ENCODE measurements at regions not wholly inside any gene's neighbourhood (a gene's known extent, or its start where the extent isn't known, plus 50 kb on each side); places are given as distances from the start of the nearest gene placed in this dataset.
A peak's percentile ranks its signal among the peaks of the same experiment; 100 is the strongest.

- DNase-seq (ENCODE audit: low read depth), result no peak
- H3K4me3 ChIP-seq (ENCODE audit: control insufficient read depth, low read depth, low read length), result no peak overlapping the region
- TF ChIP-seq CTCF (conservative IDR thresholded peaks at IDR 0.05; ENCODE audit: control insufficient read depth, insufficient read depth, low read depth, low read length), result no peak
These were observed 90.7 kb upstream of the FNDC3A start for GRCh38 chr13:48885027-48885395.

DNA sequence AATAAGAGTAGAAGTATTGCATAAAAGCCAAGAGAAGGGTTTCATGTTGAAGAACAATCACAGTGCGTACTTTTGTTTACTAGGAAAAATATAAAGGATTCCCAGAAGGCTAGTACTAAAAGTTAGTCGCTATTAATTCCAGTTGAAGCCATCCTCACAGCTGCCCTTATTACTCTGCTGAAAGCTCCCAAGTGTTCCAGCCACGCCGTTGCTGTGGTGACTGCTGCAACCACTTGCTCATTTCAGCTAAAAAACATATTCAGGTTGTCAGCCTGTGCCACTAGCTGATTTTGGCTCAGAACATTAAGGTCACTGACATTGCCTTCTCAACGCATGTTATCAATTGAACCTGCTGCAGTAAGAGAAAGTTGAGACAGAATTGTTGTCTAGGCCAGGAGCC lies 87.1 kb upstream of the FNDC3A start:
- DNase-seq (ENCODE audit: low read depth), result no peak
- no peak overlapping the region for H3K4me3 ChIP-seq (ENCODE audit: control insufficient read depth, low read depth, low read length)
- no peak for TF ChIP-seq CTCF (conservative IDR thresholded peaks at IDR 0.05; ENCODE audit: control insufficient read depth, insufficient read depth, low read depth, low read length)

GRCh38 chr13:48890391-48890790 lies 85.3 kb upstream of the FNDC3A start:
- TF ChIP-seq CTCF (conservative IDR thresholded peaks at IDR 0.05; ENCODE audit: control insufficient read depth, insufficient read depth, low read depth, low read length), result no peak
- peak; percentile 82 for DNase-seq (ENCODE audit: low read depth)
- H3K4me3 ChIP-seq (ENCODE audit: control insufficient read depth, low read depth, low read length), result no peak overlapping the region

GRCh38 chr13:48891586-48891985 lies 84.1 kb upstream of the FNDC3A start:
- peak; percentile 91 for DNase-seq (ENCODE audit: low read depth)
- no peak overlapping the region for H3K4me3 ChIP-seq (ENCODE audit: control insufficient read depth, low read depth, low read length)
- TF ChIP-seq CTCF (conservative IDR thresholded peaks at IDR 0.05; ENCODE audit: control insufficient read depth, insufficient read depth, low read depth, low read length), result no peak

GRCh38 chr13:48892053-48892687 lies 83.5 kb upstream of the FNDC3A start:
- no peak overlapping the region for H3K4me3 ChIP-seq (ENCODE audit: control insufficient read depth, low read depth, low read length)
- no peak for TF ChIP-seq CTCF (conservative IDR thresholded peaks at IDR 0.05; ENCODE audit: control insufficient read depth, insufficient read depth, low read depth, low read length)
- peak; percentile 98 for DNase-seq (ENCODE audit: low read depth)

DNA sequence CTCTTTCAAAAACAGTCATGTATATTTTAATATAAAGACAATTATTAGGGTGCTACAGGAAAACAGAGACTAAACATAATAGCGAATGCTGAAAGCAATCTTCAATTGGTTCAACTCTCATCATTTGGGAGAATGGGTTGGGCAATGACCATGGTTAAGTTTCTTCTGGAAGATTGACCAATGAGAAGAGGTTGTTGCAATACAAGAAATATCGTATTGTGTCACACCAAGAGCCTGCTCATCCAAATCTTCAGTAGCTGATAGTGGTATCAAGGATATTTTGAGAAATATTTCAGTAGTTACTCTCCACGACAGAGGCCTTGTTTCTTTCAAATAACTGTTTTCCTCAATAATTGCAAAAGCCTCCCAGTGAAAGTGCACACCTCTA lies 83.0 kb upstream of the FNDC3A start:
- H3K4me3 ChIP-seq (ENCODE audit: control insufficient read depth, low read depth, low read length), result no peak overlapping the region
- DNase-seq (ENCODE audit: low read depth), result no peak
- no peak for TF ChIP-seq CTCF (conservative IDR thresholded peaks at IDR 0.05; ENCODE audit: control insufficient read depth, insufficient read depth, low read depth, low read length)

DNA sequence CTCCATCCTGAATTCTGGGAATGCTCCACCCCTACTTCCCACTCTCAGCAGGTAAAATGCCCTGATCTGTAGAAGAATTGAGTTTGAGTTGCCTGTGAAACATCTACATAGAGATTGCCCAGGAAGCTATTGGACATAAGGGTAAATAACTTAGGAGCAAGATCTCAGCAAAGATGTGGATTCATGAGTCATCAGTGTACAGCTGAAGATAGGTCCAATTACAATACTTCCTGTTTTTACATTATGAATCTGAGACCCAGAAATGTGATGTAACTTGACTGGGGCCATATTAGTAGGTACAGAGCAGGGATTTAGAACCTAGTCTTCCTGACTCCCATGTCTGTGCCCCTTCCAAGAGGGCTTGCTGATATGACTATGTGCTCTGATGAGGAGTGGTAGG lies 79.4 kb upstream of the FNDC3A start:
- H3K4me3 ChIP-seq (ENCODE audit: control insufficient read depth, low read depth, low read length), result no peak overlapping the region
- peak; percentile 84 for DNase-seq (ENCODE audit: low read depth)
- no peak for TF ChIP-seq CTCF (conservative IDR thresholded peaks at IDR 0.05; ENCODE audit: control insufficient read depth, insufficient read depth, low read depth, low read length)

Measured in fibroblast of mammary gland (primary cell).